ENCODE measurements at regions not wholly inside any gene's neighbourhood (a gene's known extent, or its start where the extent isn't known, plus 50 kb on each side); places are given as distances from the start of the nearest gene placed in this dataset.

- ATAC-seq (no peak), DNase-seq (ENCODE audit: low spot score) (no peak)
- no peak overlapping the region for H3K4me3 Mint-ChIP-seq
- no peaks in the 10 kb centered on the region for H3K27me3 Mint-ChIP-seq (ENCODE audit: low read depth)
- H3K4me1 Mint-ChIP-seq = peaks cover 34% of the 10 kb centered on the region
- CTCF ChIA-PET = no interaction called here
- H3K9me3 Mint-ChIP-seq = peaks cover 34% of the 10 kb centered on the region
- H3K36me3 Mint-ChIP-seq = peaks cover 12% of the 10 kb centered on the region; the same call in 1 of the 2 replicates
- TF ChIP-seq, protein P1, sequence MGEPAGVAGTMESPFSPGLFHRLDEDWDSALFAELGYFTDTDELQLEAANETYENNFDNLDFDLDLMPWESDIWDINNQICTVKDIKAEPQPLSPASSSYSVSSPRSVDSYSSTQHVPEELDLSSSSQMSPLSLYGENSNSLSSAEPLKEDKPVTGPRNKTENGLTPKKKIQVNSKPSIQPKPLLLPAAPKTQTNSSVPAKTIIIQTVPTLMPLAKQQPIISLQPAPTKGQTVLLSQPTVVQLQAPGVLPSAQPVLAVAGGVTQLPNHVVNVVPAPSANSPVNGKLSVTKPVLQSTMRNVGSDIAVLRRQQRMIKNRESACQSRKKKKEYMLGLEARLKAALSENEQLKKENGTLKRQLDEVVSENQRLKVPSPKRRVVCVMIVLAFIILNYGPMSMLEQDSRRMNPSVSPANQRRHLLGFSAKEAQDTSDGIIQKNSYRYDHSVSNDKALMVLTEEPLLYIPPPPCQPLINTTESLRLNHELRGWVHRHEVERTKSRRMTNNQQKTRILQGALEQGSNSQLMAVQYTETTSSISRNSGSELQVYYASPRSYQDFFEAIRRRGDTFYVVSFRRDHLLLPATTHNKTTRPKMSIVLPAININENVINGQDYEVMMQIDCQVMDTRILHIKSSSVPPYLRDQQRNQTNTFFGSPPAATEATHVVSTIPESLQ (CRISPR knock-in tag; IDR thresholded peaks at IDR 0.05) = no peak
- TF ChIP-seq, protein P2, sequence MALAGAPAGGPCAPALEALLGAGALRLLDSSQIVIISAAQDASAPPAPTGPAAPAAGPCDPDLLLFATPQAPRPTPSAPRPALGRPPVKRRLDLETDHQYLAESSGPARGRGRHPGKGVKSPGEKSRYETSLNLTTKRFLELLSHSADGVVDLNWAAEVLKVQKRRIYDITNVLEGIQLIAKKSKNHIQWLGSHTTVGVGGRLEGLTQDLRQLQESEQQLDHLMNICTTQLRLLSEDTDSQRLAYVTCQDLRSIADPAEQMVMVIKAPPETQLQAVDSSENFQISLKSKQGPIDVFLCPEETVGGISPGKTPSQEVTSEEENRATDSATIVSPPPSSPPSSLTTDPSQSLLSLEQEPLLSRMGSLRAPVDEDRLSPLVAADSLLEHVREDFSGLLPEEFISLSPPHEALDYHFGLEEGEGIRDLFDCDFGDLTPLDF (CRISPR knock-in tag; IDR thresholded peaks at IDR 0.05) = no peak
- no peak for TF ChIP-seq ZBTB21 (CRISPR knock-in tag; IDR thresholded peaks at IDR 0.05; ENCODE audit: borderline replicate concordance)
- no peak for TF ChIP-seq ZNF671 (CRISPR knock-in tag; IDR thresholded peaks at IDR 0.05)
- no peak for TF ChIP-seq EMX1 (CRISPR knock-in tag; IDR thresholded peaks at IDR 0.05)
- TF ChIP-seq AR (CRISPR knock-in tag; IDR thresholded peaks at IDR 0.05) = no peak
- TF ChIP-seq TEAD1 (CRISPR knock-in tag; IDR thresholded peaks at IDR 0.05) = no peak
- TF ChIP-seq JAZF1 (CRISPR knock-in tag; IDR thresholded peaks at IDR 0.05) = no peak
- TF ChIP-seq, protein P3, sequence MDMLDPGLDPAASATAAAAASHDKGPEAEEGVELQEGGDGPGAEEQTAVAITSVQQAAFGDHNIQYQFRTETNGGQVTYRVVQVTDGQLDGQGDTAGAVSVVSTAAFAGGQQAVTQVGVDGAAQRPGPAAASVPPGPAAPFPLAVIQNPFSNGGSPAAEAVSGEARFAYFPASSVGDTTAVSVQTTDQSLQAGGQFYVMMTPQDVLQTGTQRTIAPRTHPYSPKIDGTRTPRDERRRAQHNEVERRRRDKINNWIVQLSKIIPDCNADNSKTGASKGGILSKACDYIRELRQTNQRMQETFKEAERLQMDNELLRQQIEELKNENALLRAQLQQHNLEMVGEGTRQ (CRISPR knock-in tag; IDR thresholded peaks at IDR 0.05) = no peak
- TF ChIP-seq, protein P4, sequence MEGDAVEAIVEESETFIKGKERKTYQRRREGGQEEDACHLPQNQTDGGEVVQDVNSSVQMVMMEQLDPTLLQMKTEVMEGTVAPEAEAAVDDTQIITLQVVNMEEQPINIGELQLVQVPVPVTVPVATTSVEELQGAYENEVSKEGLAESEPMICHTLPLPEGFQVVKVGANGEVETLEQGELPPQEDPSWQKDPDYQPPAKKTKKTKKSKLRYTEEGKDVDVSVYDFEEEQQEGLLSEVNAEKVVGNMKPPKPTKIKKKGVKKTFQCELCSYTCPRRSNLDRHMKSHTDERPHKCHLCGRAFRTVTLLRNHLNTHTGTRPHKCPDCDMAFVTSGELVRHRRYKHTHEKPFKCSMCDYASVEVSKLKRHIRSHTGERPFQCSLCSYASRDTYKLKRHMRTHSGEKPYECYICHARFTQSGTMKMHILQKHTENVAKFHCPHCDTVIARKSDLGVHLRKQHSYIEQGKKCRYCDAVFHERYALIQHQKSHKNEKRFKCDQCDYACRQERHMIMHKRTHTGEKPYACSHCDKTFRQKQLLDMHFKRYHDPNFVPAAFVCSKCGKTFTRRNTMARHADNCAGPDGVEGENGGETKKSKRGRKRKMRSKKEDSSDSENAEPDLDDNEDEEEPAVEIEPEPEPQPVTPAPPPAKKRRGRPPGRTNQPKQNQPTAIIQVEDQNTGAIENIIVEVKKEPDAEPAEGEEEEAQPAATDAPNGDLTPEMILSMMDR (IDR thresholded peaks at IDR 0.05) = no peak
- TF ChIP-seq, protein P5, sequence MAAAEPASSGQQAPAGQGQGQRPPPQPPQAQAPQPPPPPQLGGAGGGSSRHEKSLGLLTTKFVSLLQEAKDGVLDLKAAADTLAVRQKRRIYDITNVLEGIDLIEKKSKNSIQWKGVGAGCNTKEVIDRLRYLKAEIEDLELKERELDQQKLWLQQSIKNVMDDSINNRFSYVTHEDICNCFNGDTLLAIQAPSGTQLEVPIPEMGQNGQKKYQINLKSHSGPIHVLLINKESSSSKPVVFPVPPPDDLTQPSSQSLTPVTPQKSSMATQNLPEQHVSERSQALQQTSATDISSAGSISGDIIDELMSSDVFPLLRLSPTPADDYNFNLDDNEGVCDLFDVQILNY (CRISPR knock-in tag; IDR thresholded peaks at IDR 0.05) = no peak
- no peak for TF ChIP-seq ZNF121 (CRISPR knock-in tag; IDR thresholded peaks at IDR 0.05)
- TF ChIP-seq ZNF232 (CRISPR knock-in tag; IDR thresholded peaks at IDR 0.05) = no peak
- no peak for TF ChIP-seq IRF1 (CRISPR knock-in tag; IDR thresholded peaks at IDR 0.05)
- no peak for TF ChIP-seq CDX4 (CRISPR knock-in tag; IDR thresholded peaks at IDR 0.05; ENCODE audit: borderline replicate concordance)
- no peak for TF ChIP-seq PRRX2 (CRISPR knock-in tag; IDR thresholded peaks at IDR 0.05)
- no peak for TF ChIP-seq TCF7 (CRISPR knock-in tag; IDR thresholded peaks at IDR 0.05; ENCODE audit: low read depth)
- H3K27ac Mint-ChIP-seq = no peak overlapping the region
- POLR2A ChIA-PET = no interaction called here
Observed at GRCh38 chr4:175411251-175411650, 400.8 kb downstream of the GPM6A start.

All from WTC11 (cell line).